Brain microvascular endothelial cell (primary cell): ENCODE measurements at regions not wholly inside any gene's neighbourhood (a gene's known extent, or its start where the extent isn't known, plus 50 kb on each side); places are given as distances from the start of the nearest gene placed in this dataset.

Experiments used
- DNase-seq: peaks from one replicate; pipeline ENCODE4 v3.0.0-alpha.2; 2020
- H3K27ac ChIP-seq: fragments of 250-450 bp; sonication (Bioruptor Pico); 2 replicates; pipeline ENCODE4 v1.5.1; 2020; ENCODE audit warnings: mild to moderate bottlenecking, moderate library complexity
- H3K27me3 ChIP-seq: fragments of 250-450 bp; sonication (Bioruptor Pico); replicated peaks from 2 replicates; pipeline ENCODE4 v1.5.1; 2020; ENCODE audit warnings: mild to moderate bottlenecking
- H3K36me3 ChIP-seq: fragments of 250-450 bp; sonication (Bioruptor Pico); replicated peaks from 2 replicates; pipeline ENCODE4 v1.5.1; 2020; ENCODE audit warnings: mild to moderate bottlenecking
- H3K4me3 ChIP-seq: 2 replicates; pipeline ENCODE4 v1.5.1; 2011; ENCODE audit warnings: low read depth, mild to moderate bottlenecking, control low read depth, low read length, moderate library complexity
- CTCF ChIP-seq: IDR thresholded peaks from 2 replicates; pipeline ENCODE4 v1.5.1; 2011; ENCODE audit warnings: low read depth, mild to moderate bottlenecking, moderate library complexity, low read length, control low read depth, inconsistent platforms; ENCODE audit errors: missing control alignments
- in situ Hi-C: cut with HindIII; loops from 2 replicates; pipeline ENCODE4 v1.10.0; 2017; ENCODE audit warnings: low sequenced_read_pairs, low pct_ligation_motif_present

DNA sequence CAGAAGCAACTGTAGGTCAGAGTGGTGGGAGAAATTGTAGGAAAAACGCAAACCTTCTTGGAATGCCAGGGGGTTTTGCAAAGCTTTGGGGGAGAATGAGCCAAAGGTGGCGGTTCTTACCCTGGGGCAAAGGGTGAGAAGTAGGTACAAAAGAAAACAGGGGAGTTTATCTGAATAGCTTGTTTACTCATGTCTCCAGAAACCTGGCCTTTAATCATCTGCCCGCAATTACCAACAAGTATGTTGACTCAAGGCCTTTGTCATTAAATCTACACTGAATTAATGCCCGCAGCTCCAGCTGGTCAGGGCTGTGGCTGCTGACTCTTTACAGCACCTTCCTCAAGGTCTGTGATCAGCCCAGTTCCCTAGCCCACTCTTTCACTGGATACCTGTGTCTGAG is 320.1 kb downstream of the CBLN1 start:
- TF ChIP-seq CTCF = no peak
- H3K36me3 ChIP-seq = no peaks in the 10 kb centered on the region
- no peak overlapping the region for H3K27ac ChIP-seq
- in situ Hi-C loops = no loop called here
- no peaks in the 10 kb centered on the region for H3K27me3 ChIP-seq
- DNase-seq = no peak
- no peak overlapping the region for H3K4me3 ChIP-seq

DNA sequence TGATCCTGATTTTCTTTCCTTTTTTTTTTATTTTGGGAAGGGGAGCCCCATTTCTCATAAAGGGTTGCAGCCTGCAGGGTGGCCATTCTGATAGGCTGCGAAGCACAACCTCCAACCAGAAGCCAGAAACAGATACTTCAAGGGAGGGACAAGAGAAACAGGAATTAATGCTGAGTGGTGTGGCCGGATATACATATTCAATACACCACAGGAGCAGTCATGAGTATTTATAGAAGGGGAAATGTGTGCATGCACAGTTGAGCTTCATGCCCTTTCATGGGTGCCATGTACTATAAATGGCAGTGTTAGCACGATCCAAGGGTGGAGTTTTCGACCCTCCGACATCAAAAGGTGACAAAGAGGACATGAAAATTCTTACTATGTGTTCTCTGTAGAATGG is 320.8 kb downstream of the CBLN1 start:
- no peaks in the 10 kb centered on the region for H3K27me3 ChIP-seq
- DNase-seq = no peak
- no peaks in the 10 kb centered on the region for H3K36me3 ChIP-seq
- TF ChIP-seq CTCF = no peak
- in situ Hi-C loops = no loop called here
- H3K4me3 ChIP-seq = no peak overlapping the region
- no peak overlapping the region for H3K27ac ChIP-seq

- no peak for DNase-seq
- Histone ChIP-seq H3K4me3 (no peak overlapping the region), H3K27ac (no peak overlapping the region), H3K27me3 (no peaks in the 10 kb centered on the region), H3K36me3 (no peaks in the 10 kb centered on the region)
- no peak for TF ChIP-seq CTCF
- in situ Hi-C loops = no loop called here
Observed at GRCh38 chr16:48959747-48960146, 321.9 kb downstream of the CBLN1 start.

DNA sequence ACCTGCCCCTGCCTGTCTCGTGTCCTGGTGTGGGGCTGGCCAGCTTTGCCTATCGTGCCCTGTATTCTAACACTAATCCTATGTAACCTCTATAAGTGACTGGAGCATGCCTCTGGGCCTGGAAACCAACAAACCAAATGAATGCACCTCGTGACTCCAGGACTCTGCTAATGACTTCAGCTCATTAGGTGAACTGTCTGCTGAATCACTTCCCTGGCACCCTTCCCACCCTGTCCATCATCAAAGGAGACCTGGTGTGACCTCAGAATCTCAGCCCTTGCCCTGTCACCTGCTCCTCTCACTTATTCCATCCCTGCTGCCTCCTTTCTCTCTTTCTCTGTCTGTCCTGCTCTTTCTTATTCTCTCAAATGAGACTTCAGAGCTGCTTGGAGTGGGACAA is 322.4 kb downstream of the CBLN1 start:
- Histone ChIP-seq H3K4me3 (no peak overlapping the region), H3K27me3 (no peaks in the 10 kb centered on the region), H3K27ac (no peak overlapping the region), H3K36me3 (no peaks in the 10 kb centered on the region)
- no peak for DNase-seq
- in situ Hi-C loops = no loop called here
- TF ChIP-seq CTCF = no peak

GRCh38 chr16:48958681-48959080 is 323.0 kb downstream of the CBLN1 start:
- H3K27me3 ChIP-seq = no peaks in the 10 kb centered on the region
- no peak overlapping the region for H3K27ac ChIP-seq
- H3K36me3 ChIP-seq = no peaks in the 10 kb centered on the region
- no peak for DNase-seq
- H3K4me3 ChIP-seq = no peak overlapping the region
- TF ChIP-seq CTCF = no peak
- in situ Hi-C loops = no loop called here

DNA sequence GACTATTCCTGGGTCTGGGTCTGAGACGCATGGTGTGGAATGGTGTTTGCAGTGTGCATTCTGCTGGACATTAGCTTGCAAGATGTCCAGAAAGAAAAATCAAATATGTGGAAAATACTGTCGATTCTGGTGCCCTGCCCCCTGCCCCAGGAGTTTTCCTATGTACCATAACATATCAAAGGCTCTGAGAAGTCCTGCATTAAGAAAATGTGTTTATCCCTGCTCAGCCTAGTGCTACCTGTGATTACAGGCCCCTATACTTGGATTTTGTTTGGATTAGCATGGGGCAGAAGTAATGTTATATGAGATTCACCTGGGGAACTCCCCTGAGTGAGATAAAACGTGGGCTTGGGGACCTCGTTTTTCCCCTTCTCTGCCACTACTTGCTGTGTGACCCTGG is 325.0 kb downstream of the CBLN1 start:
- H3K36me3 ChIP-seq = no peaks in the 10 kb centered on the region
- in situ Hi-C loops = no loop called here
- no peak for DNase-seq
- no peak overlapping the region for H3K4me3 ChIP-seq
- no peaks in the 10 kb centered on the region for H3K27me3 ChIP-seq
- TF ChIP-seq CTCF = no peak
- no peak overlapping the region for H3K27ac ChIP-seq
